OCI-LY7 (cell line): ENCODE measurements at regions not wholly inside any gene's neighbourhood (a gene's known extent, or its start where the extent isn't known, plus 50 kb on each side); places are given as distances from the start of the nearest gene placed in this dataset.

Source experiments
- BruUV-seq: library from RNA; stranded (reverse); fragments of 400-500 nt; replicated peaks from 2 replicates; lab custom pipeline; 2021; lab: Mats Ljungman, UMichigan
- CTCF ChIA-PET: fragments of 300-600 bp; sonication (Branson Sonifier 250); formaldehyde crosslinking; loops from one replicate; lab custom pipeline; 2022; ENCODE audit warnings: antibody characterized with exemption; ENCODE audit not compliant: unreplicated experiment; lab: Charles Lee
- POLR2A ChIA-PET: fragments of 300-600 bp; sonication (Branson Sonifier 250); formaldehyde crosslinking; loops from one replicate; lab custom pipeline; 2022; ENCODE audit warnings: antibody characterized with exemption; lab: Charles Lee
- DNase-seq: peaks from one replicate; pipeline ENCODE4 v3.0.0-alpha.2; 2015; ENCODE audit warnings: low spot score
- H2AFZ ChIP-seq: fragments of 200-600 bp; sonication (generic), shearing (Covaris generic); 2 replicates; pipeline ENCODE4 v1.6.1; 2014; ENCODE audit warnings: mild to moderate bottlenecking, antibody characterized with exemption, low read length, moderate library complexity
- H3K27ac ChIP-seq: fragments of 200-600 bp; sonication (generic); 2 replicates; pipeline ENCODE4 v1.5.1; 2014; ENCODE audit warnings: mixed run types, low read depth, mild to moderate bottlenecking, moderate library complexity, low read length, inconsistent platforms; ENCODE audit not compliant: poor library complexity, severe bottlenecking
- H3K36me3 ChIP-seq: fragments of 200-600 bp; sonication (generic); 2 replicates; pipeline ENCODE4 v1.6.1; 2014; ENCODE audit warnings: mild to moderate bottlenecking, antibody characterized with exemption, low read length, moderate library complexity, mixed read lengths; ENCODE audit not compliant: insufficient read depth
- H3K4me1 ChIP-seq: fragments of 200-600 bp; sonication (generic); 2 replicates; pipeline ENCODE4 v1.5.1; 2014; ENCODE audit warnings: mild to moderate bottlenecking, low read length; ENCODE audit not compliant: insufficient read depth, poor library complexity, severe bottlenecking
- H3K4me2 ChIP-seq: fragments of 200-600 bp; sonication (generic); 2 replicates; pipeline ENCODE4 v1.6.1; 2014; ENCODE audit warnings: mild to moderate bottlenecking, low read length
- H3K4me3 ChIP-seq: fragments of 200-600 bp; sonication (generic); 2 replicates; pipeline ENCODE4 v1.5.1; 2014; ENCODE audit warnings: mild to moderate bottlenecking, low read depth, low read length; ENCODE audit not compliant: poor library complexity, severe bottlenecking
- H3K79me2 ChIP-seq: fragments of 200-600 bp; sonication (generic); 2 replicates; pipeline ENCODE4 v1.6.1; 2016; ENCODE audit warnings: low read depth, mild to moderate bottlenecking, low read length, moderate library complexity, mixed read lengths; ENCODE audit not compliant: insufficient read depth
- H3K9me2 ChIP-seq: fragments of 200-600 bp; sonication (generic); 2 replicates; pipeline ENCODE4 v1.6.1; 2016; ENCODE audit warnings: mild to moderate bottlenecking, low read length, mixed read lengths; ENCODE audit not compliant: insufficient read depth
- H3K9me3 ChIP-seq: fragments of 200-600 bp; sonication (generic); 2 replicates; pipeline ENCODE4 v1.6.1; 2014; ENCODE audit warnings: mild to moderate bottlenecking, mixed run types, low read length, mixed read lengths
- H4K20me1 ChIP-seq: fragments of 200-600 bp; sonication (generic); 2 replicates; pipeline ENCODE4 v1.6.1; 2014; ENCODE audit warnings: mild to moderate bottlenecking, antibody characterized with exemption, low read length, moderate library complexity, mixed read lengths; ENCODE audit not compliant: insufficient read depth
- CTCF ChIP-seq: fragments of 200-600 bp; sonication (generic); conservative IDR thresholded peaks from 2 replicates; pipeline ENCODE4 v1.5.1; 2014; ENCODE audit warnings: mild to moderate bottlenecking, antibody characterized with exemption, low read length, moderate library complexity, mixed read lengths
- EZH2phosphoT487 ChIP-seq: fragments of 200-600 bp; sonication (generic); IDR thresholded peaks from 2 replicates; pipeline ENCODE4 v1.6.1; 2018; ENCODE audit warnings: low read depth, borderline replicate concordance, mild to moderate bottlenecking, mixed run types, antibody characterized with exemption, low read length, moderate library complexity, mixed read lengths
- intact Hi-C: fragments of 100-400 bp; cut with micrococcal nuclease; formaldehyde crosslinking; loops from one replicate; pipeline ENCODE4 v1.10.0; 2022; ENCODE audit not compliant: unreplicated experiment

DNA sequence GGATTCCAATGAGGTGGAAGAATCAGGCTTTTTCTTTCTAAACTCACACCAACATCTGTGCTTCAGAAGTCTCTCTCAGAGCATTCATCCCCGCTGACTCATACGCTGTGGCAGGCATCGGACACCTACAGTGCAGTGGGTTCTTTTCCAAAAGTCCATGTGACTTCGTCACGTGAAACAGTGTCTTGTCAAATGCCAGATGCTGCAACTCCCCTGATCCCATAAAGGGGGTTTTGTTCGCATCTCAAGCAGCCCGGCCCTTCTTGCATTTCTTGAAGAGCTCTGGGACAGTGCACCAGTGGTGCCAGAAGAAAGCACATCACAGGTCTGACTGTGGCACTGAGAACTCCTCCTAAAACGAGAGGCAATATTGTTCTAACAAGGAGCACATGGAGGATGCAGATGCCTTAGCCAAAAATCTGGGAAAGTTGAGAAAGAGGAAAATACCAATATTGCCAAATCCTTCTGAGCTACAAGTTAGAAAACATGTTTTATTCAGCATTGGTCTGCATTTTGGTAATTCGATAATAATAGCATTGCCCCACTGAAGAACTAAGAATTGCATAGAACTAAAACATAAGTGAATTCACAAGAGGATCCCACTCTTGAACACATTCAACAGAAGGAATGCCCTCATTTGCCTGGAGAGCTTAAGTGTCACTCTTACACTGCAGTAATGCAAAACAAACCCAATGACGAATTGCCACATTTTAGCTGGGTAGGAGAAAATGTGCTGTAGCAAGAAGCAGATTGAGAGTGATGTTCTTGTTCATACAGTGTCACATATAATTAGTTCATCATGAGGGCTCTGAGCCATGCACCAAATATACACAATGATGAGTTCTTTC lies 204.4 kb downstream of the CXCL12 start:
- Histone ChIP-seq H3K4me3 (no peak overlapping the region), H3K9me3 (no peaks in the 10 kb centered on the region), H3K9me2 (no peaks in the 10 kb centered on the region), H3K4me1 (no peaks in the 10 kb centered on the region), H3K4me2 (no peak overlapping the region), H2AFZ (no peak overlapping the region), H3K27ac (no peak overlapping the region), H3K79me2 (no peaks in the 10 kb centered on the region), H4K20me1 (no peaks in the 10 kb centered on the region), H3K36me3 (no peaks in the 10 kb centered on the region)
- BruUV-seq, result no TSS peak
- no peak for TF ChIP-seq EZH2phosphoT487
- TF ChIP-seq CTCF, result no peak
- CTCF ChIA-PET, result no interaction called here
- DNase-seq, result no peak
- intact Hi-C loops, result no loop called here
- POLR2A ChIA-PET, result interaction anchor here (1.2 kb wide), 1 partner anchor 9 kb away, joined by 3 read pairs; no protein-coding TSS in a partner anchor

GRCh38 chr10:44178856-44179255 lies 206.0 kb downstream of the CXCL12 start:
- ChIA-PET POLR2A (no interaction called here), CTCF (no interaction called here)
- intact Hi-C loops, result no loop called here
- no peak overlapping the region for H3K27ac ChIP-seq
- TF ChIP-seq CTCF (no peak), EZH2phosphoT487 (no peak)
- H4K20me1 ChIP-seq, result no peaks in the 10 kb centered on the region
- no peaks in the 10 kb centered on the region for H3K9me2 ChIP-seq
- DNase-seq, result no peak
- H3K79me2 ChIP-seq, result no peaks in the 10 kb centered on the region
- no peak overlapping the region for H3K4me2 ChIP-seq
- H2AFZ ChIP-seq, result no peak overlapping the region
- no peaks in the 10 kb centered on the region for H3K4me1 ChIP-seq
- no peaks in the 10 kb centered on the region for H3K36me3 ChIP-seq
- H3K4me3 ChIP-seq, result no peak overlapping the region
- BruUV-seq, result no TSS peak
- H3K9me3 ChIP-seq, result no peaks in the 10 kb centered on the region

- Histone ChIP-seq H3K79me2 (no peaks in the 10 kb centered on the region), H3K27ac (no peak overlapping the region), H4K20me1 (no peaks in the 10 kb centered on the region), H3K9me3 (no peaks in the 10 kb centered on the region), H3K36me3 (no peaks in the 10 kb centered on the region), H3K4me2 (no peak overlapping the region), H3K4me3 (no peak overlapping the region), H3K4me1 (no peaks in the 10 kb centered on the region), H2AFZ (no peak overlapping the region), H3K9me2 (no peaks in the 10 kb centered on the region)
- intact Hi-C loops, result no loop called here
- no TSS peak for BruUV-seq
- no peak for TF ChIP-seq CTCF
- TF ChIP-seq EZH2phosphoT487, result no peak
- no peak for DNase-seq
- CTCF ChIA-PET, result no interaction called here
- POLR2A ChIA-PET, result interaction anchor here (0.5 to 0.7 kb wide), 2 partner anchors 9 to 490 kb away, joined by 3 to 4 read pairs; no protein-coding TSS in a partner anchor
These were observed 206.6 kb downstream of the CXCL12 start for GRCh38 chr10:44178281-44178680.
